Choroid plexus epithelial cell (primary cell): ENCODE measurements at regions not wholly inside any gene's neighbourhood (a gene's known extent, or its start where the extent isn't known, plus 50 kb on each side); places are given as distances from the start of the nearest gene placed in this dataset.

Experiments used
- DNase-seq: peaks from one replicate; pipeline ENCODE4 v3.0.0-alpha.2; 2010; ENCODE audit warnings: low read depth
- H3K4me3 ChIP-seq: 2 replicates; pipeline ENCODE4 v1.5.1; 2011; ENCODE audit warnings: low read depth, mild to moderate bottlenecking, control low read depth, low read length, moderate library complexity
- TF ChIP-seq, protein P1 (sequence below): conservative IDR thresholded peaks from 2 replicates; pipeline ENCODE4 v1.5.1; 2011; ENCODE audit warnings: low read depth, mild to moderate bottlenecking, control low read depth, inconsistent platforms, low read length, moderate library complexity

DNA sequence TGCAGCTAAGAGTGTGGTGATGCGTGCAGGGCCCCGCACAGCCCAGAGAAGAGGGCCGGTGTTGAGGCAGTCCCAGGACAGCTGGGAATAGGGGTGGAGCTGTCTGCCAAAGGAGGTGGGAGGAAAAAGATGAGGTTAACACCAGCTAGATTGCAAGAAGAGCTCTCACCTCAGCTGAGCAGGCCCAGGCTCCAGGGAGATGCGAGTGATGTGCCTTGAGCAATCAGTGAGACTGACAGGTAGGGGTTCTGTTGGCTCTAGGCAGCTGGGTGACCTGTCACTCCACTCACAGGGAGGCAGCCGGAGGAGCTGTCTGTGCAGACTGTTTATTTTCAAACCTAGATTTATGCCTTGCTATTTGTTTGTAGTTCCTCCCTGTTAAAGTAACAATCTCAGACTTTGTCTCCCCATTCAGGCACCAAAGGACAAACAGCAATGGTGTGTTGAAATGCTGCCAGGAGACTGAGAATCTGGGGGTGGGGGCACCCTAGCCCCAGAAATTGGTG lies 205.1 kb upstream of the CXCL12 start:
- no peak for DNase-seq
- TF ChIP-seq, protein P1, sequence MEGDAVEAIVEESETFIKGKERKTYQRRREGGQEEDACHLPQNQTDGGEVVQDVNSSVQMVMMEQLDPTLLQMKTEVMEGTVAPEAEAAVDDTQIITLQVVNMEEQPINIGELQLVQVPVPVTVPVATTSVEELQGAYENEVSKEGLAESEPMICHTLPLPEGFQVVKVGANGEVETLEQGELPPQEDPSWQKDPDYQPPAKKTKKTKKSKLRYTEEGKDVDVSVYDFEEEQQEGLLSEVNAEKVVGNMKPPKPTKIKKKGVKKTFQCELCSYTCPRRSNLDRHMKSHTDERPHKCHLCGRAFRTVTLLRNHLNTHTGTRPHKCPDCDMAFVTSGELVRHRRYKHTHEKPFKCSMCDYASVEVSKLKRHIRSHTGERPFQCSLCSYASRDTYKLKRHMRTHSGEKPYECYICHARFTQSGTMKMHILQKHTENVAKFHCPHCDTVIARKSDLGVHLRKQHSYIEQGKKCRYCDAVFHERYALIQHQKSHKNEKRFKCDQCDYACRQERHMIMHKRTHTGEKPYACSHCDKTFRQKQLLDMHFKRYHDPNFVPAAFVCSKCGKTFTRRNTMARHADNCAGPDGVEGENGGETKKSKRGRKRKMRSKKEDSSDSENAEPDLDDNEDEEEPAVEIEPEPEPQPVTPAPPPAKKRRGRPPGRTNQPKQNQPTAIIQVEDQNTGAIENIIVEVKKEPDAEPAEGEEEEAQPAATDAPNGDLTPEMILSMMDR = no peak
- H3K4me3 ChIP-seq = no peak overlapping the region

DNA sequence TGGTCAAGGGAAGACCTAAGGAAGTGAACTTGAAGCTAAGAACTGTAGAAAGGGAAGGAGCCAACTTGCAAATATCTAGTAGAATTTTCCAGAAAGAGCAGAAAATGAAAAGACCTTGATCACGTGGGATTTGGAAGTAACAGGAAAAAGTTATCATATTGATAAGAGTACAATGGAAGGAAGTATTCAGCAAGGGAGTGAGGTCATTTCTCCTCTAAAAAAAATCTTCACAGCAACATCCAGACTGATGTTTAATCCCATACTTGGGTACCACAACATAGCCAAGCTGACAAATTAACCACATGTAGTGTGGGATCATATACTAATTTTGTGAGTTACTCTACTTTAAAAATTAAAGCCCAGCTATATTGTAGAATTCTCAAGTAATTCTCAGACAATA lies 207.0 kb upstream of the CXCL12 start:
- no peak for DNase-seq
- no peak overlapping the region for H3K4me3 ChIP-seq
- TF ChIP-seq, protein P1 = no peak

DNA sequence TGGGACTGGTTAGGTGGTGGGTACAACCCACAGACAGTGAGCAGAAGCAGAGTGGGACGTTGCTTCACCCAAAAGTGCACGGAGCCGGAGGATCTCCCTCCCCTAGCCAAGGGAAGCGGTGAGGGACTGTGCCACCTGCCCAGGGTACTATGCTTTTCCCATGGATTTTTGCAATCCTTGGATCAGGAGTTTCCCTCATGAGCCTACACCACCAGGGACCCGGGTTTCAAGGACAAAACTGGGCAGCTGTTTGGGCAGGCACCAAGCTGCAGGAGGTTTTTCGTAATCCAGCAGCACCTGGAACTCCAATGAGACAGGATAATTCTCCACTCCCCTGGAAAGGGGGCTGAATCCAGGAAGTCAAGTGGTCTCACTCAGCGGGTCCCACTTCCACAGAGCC lies 209.1 kb upstream of the CXCL12 start:
- TF ChIP-seq, protein P1 = no peak
- no peak for DNase-seq
- H3K4me3 ChIP-seq = no peak overlapping the region

DNA sequence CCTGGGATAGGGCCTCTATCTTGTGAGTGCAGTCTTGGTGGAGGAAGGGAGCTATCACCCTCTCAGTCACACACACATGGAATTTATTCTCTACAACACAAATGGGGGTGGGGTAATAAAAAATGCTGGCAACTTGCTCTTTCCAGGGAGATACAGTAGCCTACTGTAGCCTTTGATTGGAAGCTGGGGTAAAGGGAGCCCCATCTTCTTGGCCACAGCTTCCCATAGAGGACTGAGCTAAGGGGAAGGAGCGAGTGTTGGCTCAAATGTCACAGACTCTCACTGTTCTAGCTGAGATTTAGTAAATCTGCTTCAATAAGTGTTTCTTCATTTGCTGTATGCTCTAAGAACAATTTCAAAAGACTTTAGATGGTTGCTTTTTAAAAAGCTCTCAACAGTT lies 222.2 kb upstream of the CXCL12 start:
- TF ChIP-seq, protein P1 = no peak
- H3K4me3 ChIP-seq = no peak overlapping the region
- no peak for DNase-seq

DNA sequence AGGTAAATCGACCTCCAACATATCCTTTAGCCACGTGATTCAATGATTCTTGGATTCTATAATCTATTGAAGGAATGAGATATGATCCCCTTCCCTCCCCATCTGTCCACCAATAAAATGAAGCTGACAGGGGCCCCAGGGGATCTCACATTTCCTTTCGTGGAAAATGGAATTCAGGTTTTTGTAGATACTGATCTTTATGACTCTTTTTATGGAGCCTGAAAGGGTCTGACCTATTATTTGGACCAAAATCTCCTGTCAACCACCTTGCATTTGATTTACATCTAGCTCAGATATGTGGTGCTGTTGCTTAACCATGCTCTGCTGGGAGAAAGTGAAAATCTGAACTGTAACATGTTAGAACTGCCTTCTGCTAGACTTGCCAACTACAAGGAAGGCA lies 234.0 kb upstream of the CXCL12 start:
- no peak for DNase-seq
- TF ChIP-seq, protein P1 = no peak
- no peak overlapping the region for H3K4me3 ChIP-seq

DNA sequence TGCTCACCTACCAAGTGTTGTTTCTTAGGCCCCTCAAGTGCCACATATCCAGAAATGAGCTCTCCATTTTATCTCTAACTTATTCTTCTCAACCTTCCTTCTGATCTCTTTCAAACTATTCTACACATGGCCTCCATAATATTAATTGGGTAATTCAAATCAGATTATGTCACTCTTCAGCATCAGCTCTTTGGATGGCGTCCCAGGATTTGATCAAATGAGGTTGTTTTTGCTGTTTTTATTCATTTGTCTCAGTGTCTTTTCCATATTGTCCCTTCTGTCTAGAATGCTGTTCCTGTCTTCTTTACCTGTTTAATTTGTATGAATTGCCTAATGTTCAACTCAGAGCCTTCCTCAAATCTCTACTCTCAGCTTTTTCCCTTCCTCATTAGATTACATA lies 234.6 kb upstream of the CXCL12 start:
- DNase-seq = no peak
- no peak overlapping the region for H3K4me3 ChIP-seq
- TF ChIP-seq, protein P1 = no peak

DNA sequence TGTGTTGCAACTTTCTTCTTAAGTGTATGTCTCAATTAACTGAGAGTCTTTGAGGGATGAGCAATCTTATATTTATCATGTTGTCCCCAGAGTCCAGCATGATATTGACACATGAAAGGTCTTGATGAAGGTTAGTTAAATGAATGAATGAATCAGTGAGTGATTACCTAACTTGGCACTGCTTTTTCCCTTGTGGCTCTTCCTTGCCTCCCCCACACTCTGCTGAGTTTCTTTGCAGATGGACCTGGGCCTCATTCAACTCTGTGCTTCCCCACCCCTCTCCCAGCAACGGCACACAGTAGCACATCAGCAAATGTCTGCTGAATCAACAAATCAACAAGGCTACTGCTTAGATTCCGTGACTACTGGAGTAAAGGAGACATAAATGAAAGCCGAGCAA lies 235.1 kb upstream of the CXCL12 start:
- TF ChIP-seq, protein P1 = no peak
- DNase-seq = peak; percentile 46
- no peak overlapping the region for H3K4me3 ChIP-seq
